Keratinocyte (primary cell): ENCODE measurements at regions not wholly inside any gene's neighbourhood (a gene's known extent, or its start where the extent isn't known, plus 50 kb on each side); places are given as distances from the start of the nearest gene placed in this dataset.

Experiments
- DNase-seq: peaks from one replicate; pipeline ENCODE4 v3.0.0-alpha.2; 2011; ENCODE audit warnings: low read depth, missing footprints, low spot score
- FAIRE-seq: peaks from 2 replicates; lab custom pipeline; 2011; peaks lifted over from hg19 to GRCh38; lab: Jason Lieb, UNC
- H2AFZ ChIP-seq: 2 replicates; pipeline ENCODE4 v1.6.0; 2012; ENCODE audit warnings: low read length, control low read depth, inconsistent platforms; ENCODE audit not compliant: control insufficient read depth
- H3K27ac ChIP-seq: 2 replicates; pipeline ENCODE4 v1.5.1; 2011; ENCODE audit warnings: low read length; ENCODE audit not compliant: control insufficient read depth, insufficient read depth
- H3K27me3 ChIP-seq: 3 replicates; pipeline ENCODE4 v1.6.0; 2011; ENCODE audit warnings: low read length; ENCODE audit not compliant: control insufficient read depth, insufficient read depth; ENCODE audit errors: extremely low read depth
- H3K36me3 ChIP-seq, 2 experiments: 2 replicates in 1 of 2; 3 replicates in 1 of 2; pipeline ENCODE4 v1.5.1; 2011; ENCODE audit warnings: low read length in 2 of 2, mild to moderate bottlenecking in 1 of 2; ENCODE audit not compliant: control insufficient read depth in 2 of 2, insufficient read depth in 2 of 2; ENCODE audit errors: extremely low read depth in 1 of 2
- H3K4me1 ChIP-seq: 3 replicates; pipeline ENCODE4 v1.5.1; 2011; ENCODE audit warnings: low read length; ENCODE audit not compliant: control insufficient read depth, insufficient read depth; ENCODE audit errors: extremely low read depth
- H3K4me2 ChIP-seq: 3 replicates; pipeline ENCODE4 v1.6.0; 2011; ENCODE audit warnings: low read depth, low read length; ENCODE audit not compliant: control insufficient read depth, insufficient read depth; ENCODE audit errors: extremely low read depth
- H3K4me3 ChIP-seq, 3 experiments: fragments of 200-600 bp in 1 of 3; sonication (generic) in 1 of 3; 2 replicates in 2 of 3; 3 replicates in 1 of 3; pipeline ENCODE4 v1.5.1; 2011 to 2016; ENCODE audit warnings: low read length in 3 of 3, mild to moderate bottlenecking in 3 of 3, control low read depth in 2 of 3, inconsistent platforms in 1 of 3, low read depth in 1 of 3, mixed read lengths in 1 of 3, mixed run types in 1 of 3, moderate library complexity in 1 of 3; ENCODE audit not compliant: control insufficient read depth in 2 of 3, insufficient read depth in 2 of 3; ENCODE audit errors: extremely low read depth in 1 of 3
- H3K79me2 ChIP-seq: 2 replicates; pipeline ENCODE4 v1.6.0; 2012; ENCODE audit warnings: low read length; ENCODE audit not compliant: control insufficient read depth, insufficient read depth
- H3K9ac ChIP-seq: 3 replicates; pipeline ENCODE4 v1.6.0; 2011; ENCODE audit warnings: low read length; ENCODE audit not compliant: control insufficient read depth, insufficient read depth; ENCODE audit errors: extremely low read depth
- H3K9me1 ChIP-seq: 3 replicates; pipeline ENCODE4 v1.6.0; 2011; ENCODE audit warnings: low read length; ENCODE audit not compliant: control insufficient read depth, insufficient read depth; ENCODE audit errors: extremely low read depth
- H3K9me3 ChIP-seq: 2 replicates; pipeline ENCODE4 v1.5.1; 2012; ENCODE audit warnings: low read depth, low read length; ENCODE audit not compliant: control insufficient read depth
- H4K20me1 ChIP-seq: 3 replicates; pipeline ENCODE4 v1.6.0; 2011; ENCODE audit warnings: low read length; ENCODE audit not compliant: control insufficient read depth, insufficient read depth; ENCODE audit errors: extremely low read depth
- EZH2 ChIP-seq: IDR thresholded peaks from one replicate; pipeline ENCODE4 v1.6.1; 2012; ENCODE audit warnings: inconsistent platforms, mild to moderate bottlenecking, low read length, moderate library complexity
- dilution Hi-C: fragments of 300-500 bp; cut with MboI; formaldehyde crosslinking; loops from one replicate; pipeline ENCODE4 v1.7.0; 2020; ENCODE audit warnings: low sequenced_read_pairs; ENCODE audit not compliant: extremely low pct_ligation_motif_present
- TF ChIP-seq, protein P1 (sequence below), 3 experiments: IDR thresholded peaks in 1 of 3; conservative IDR thresholded peaks in 1 of 3; optimal IDR thresholded peaks in 1 of 3; 2 replicates in 2 of 3; 3 replicates in 1 of 3; pipeline versions ENCODE3 to v1.5.1; 2011; ENCODE audit warnings: low read length in 3 of 3, mild to moderate bottlenecking in 3 of 3, moderate library complexity in 2 of 3, control low read depth in 1 of 3, inconsistent platforms in 1 of 3; ENCODE audit not compliant: insufficient read depth in 2 of 3; ENCODE audit errors: extremely low read depth in 1 of 3

DNA sequence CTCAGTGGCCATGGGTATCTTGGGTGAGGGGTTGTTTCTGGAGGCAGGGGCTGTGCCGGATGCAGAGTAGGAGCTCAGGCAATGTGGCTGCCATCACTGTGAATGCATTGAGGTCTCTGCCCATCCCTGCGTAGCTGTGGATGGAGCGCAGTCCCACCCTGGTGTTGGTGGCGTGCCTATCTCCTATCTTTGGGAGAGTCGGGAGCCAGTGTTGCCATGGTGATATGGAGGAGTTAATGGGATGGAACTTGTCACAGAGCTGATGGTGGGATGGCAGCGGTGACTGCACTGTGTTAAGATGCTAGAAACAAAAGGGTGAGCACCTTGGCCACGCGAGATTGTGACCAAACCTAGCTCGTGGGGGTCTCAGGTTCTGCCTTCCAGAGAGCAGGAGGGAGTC is 197.3 kb downstream of the MELK start:
- no peak overlapping the region for H3K4me2 ChIP-seq
- no peaks in the 10 kb centered on the region for H4K20me1 ChIP-seq
- dilution Hi-C loops = no loop called here
- no peaks in the 10 kb centered on the region for H3K9me1 ChIP-seq
- no peak overlapping the region for H3K4me3 ChIP-seq
- H3K79me2 ChIP-seq = no peaks in the 10 kb centered on the region
- peaks cover 16% of the 10 kb centered on the region for H3K27me3 ChIP-seq
- TF ChIP-seq, protein P1, sequence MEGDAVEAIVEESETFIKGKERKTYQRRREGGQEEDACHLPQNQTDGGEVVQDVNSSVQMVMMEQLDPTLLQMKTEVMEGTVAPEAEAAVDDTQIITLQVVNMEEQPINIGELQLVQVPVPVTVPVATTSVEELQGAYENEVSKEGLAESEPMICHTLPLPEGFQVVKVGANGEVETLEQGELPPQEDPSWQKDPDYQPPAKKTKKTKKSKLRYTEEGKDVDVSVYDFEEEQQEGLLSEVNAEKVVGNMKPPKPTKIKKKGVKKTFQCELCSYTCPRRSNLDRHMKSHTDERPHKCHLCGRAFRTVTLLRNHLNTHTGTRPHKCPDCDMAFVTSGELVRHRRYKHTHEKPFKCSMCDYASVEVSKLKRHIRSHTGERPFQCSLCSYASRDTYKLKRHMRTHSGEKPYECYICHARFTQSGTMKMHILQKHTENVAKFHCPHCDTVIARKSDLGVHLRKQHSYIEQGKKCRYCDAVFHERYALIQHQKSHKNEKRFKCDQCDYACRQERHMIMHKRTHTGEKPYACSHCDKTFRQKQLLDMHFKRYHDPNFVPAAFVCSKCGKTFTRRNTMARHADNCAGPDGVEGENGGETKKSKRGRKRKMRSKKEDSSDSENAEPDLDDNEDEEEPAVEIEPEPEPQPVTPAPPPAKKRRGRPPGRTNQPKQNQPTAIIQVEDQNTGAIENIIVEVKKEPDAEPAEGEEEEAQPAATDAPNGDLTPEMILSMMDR (optimal IDR thresholded peaks at IDR 0.05 in 1 of 3, IDR thresholded peaks at IDR 0.05 in 1 of 3, conservative IDR thresholded peaks at IDR 0.05 in 1 of 3; ENCODE audit: extremely low read depth in 1 of 3, insufficient read depth in 2 of 3, low read length in 3 of 3) = no peak
- no peak for TF ChIP-seq EZH2
- H3K36me3 ChIP-seq = no peaks in the 10 kb centered on the region
- no peaks in the 10 kb centered on the region for H3K9me3 ChIP-seq
- H3K27ac ChIP-seq = no peak overlapping the region
- no peaks in the 10 kb centered on the region for H3K4me1 ChIP-seq
- no peak for FAIRE-seq
- no peak for DNase-seq
- no peak overlapping the region for H2AFZ ChIP-seq
- H3K9ac ChIP-seq = no peak overlapping the region

DNA sequence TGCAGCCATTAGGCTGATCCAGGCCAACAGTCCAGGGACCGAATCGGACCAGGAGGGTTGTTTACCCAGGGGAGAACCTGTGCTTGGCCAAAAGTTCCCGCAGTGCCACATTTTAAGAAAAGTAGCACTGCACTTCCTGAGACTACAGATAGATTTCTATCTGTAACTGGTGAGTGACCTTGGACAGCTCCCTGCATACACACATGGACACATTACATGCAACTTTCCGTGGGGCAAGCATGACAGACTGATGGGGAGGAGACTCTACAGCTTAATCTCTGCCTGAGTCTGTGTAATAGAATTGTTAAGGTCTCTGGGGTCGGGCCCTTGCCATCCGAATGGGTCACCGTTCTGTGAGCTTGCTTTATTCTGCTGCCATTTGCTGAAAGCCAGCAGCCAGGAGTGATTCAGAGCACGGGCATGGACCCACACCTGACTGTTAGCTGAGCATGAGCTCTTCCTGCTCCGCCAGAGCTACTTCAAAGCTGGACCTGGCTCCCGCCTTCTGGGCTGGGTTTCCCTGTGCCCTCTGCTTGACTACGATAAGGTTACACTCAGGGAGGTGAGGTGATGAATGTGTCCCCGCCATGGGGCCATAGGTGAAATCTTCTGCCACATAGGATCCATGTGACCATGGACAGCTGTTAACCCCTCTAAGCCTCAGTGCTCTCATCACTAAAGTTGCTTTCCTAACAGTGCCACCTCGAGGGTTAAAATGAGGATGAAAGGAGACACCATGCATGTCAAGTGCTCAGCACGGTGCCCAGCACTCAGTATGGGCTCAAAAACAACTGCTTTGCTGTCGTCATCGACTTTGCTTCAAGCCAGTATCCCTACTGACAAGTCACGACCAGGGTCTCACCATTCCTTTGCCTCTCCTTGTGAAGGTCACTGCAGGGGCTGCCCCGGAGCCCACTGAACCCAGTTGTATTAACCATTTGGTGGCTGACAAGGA is 200.0 kb downstream of the MELK start:
- Histone ChIP-seq H3K4me1 (no peaks in the 10 kb centered on the region), H3K27me3 (peaks cover 15% of the 10 kb centered on the region), H3K9ac (no peak overlapping the region), H3K9me1 (no peaks in the 10 kb centered on the region), H3K36me3 (no peaks in the 10 kb centered on the region), H3K79me2 (no peaks in the 10 kb centered on the region), H4K20me1 (no peaks in the 10 kb centered on the region), H3K4me3 (no peak overlapping the region), H2AFZ (no peak overlapping the region), H3K9me3 (no peaks in the 10 kb centered on the region), H3K27ac (no peak overlapping the region), H3K4me2 (no peak overlapping the region)
- dilution Hi-C loops = no loop called here
- TF ChIP-seq, protein P1 (optimal IDR thresholded peaks at IDR 0.05 in 1 of 3, IDR thresholded peaks at IDR 0.05 in 1 of 3, conservative IDR thresholded peaks at IDR 0.05 in 1 of 3; ENCODE audit: extremely low read depth in 1 of 3, insufficient read depth in 2 of 3, low read length in 3 of 3) = no peak
- TF ChIP-seq EZH2 = no peak
- no peak for DNase-seq
- FAIRE-seq = no peak
